ENCODE measurements at regions not wholly inside any gene's neighbourhood (a gene's known extent, or its start where the extent isn't known, plus 50 kb on each side); places are given as distances from the start of the nearest gene placed in this dataset.
"Not testable (repeated sequence)": the region's sequence is repeated elsewhere in the genome, so short reads cannot be mapped to it uniquely, and the experiment has no call there.

DNA sequence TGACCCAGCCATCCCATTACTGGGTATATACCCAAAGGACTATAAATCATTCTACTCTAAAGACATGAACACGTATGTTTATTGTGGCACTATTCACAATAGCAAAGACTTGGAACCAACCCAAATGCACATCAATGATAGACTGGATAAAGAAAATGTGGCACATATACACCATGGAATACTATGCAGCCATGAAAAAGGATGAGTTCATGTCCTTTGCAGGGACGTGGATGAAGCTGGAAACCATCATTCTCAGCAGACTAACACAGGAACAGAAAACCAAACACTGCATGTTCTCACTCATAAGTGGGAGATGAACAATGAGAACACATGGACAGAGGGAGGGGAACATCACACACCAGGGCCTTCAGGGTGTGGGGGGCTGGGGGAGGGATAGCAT, 634.2 kb downstream of the IQCM start:
- DNase-seq (ENCODE audit: low read depth in 1 of 2, low spot score in 2 of 2): not testable (repeated sequence)

More for the DNA sequence above, 634.2 kb downstream of the IQCM start:
- H3K27ac ChIP-seq (ENCODE audit: low read depth, low read length); H3K4me1 ChIP-seq (replicated peaks in 1 of 4; ENCODE audit: control insufficient read depth in 3 of 4, insufficient read depth in 4 of 4, low read length in 3 of 4); H2AFZ ChIP-seq (ENCODE audit: low read length); POLR2A ChIA-PET (ENCODE audit: partially characterized antibody); H2BK20ac ChIP-seq (ENCODE audit: low read length); H4K91ac ChIP-seq (replicated peaks; ENCODE audit: insufficient read length, low read length); H4K8ac ChIP-seq (ENCODE audit: extremely low read depth, insufficient read depth, low read length); H3K23ac ChIP-seq (ENCODE audit: insufficient read length); H3K9ac ChIP-seq (replicated peaks in 1 of 4; ENCODE audit: extremely low read depth in 1 of 4, low read depth in 3 of 4, low read length in 3 of 4); H2BK5ac ChIP-seq (ENCODE audit: low read depth, low read length); H2BK12ac ChIP-seq (ENCODE audit: low read depth, low read length); H2BK120ac ChIP-seq (replicated peaks; ENCODE audit: low read depth, low read length); H2BK15ac ChIP-seq (ENCODE audit: low read length); H3K4me2 ChIP-seq (ENCODE audit: insufficient read depth in 1 of 2, low read depth in 2 of 2, low read length in 2 of 2); H3K79me1 ChIP-seq (ENCODE audit: low read depth, low read length); H3K4me3 ChIP-seq (ENCODE audit: extremely low read depth in 1 of 4, insufficient read depth in 2 of 4, low read depth in 3 of 4, low read length in 4 of 4); H3K4ac ChIP-seq (replicated peaks; ENCODE audit: insufficient read length, low read depth, low read length); H3K18ac ChIP-seq (ENCODE audit: extremely low read depth, low read length); H4K20me1 ChIP-seq (replicated peaks in 1 of 2; ENCODE audit: control insufficient read depth in 1 of 2, insufficient read depth in 2 of 2, low read length in 2 of 2); H3K9me3 ChIP-seq (ENCODE audit: insufficient read depth in 2 of 2, low read depth in 1 of 2, low read length in 1 of 2); H3K23me2 ChIP-seq (ENCODE audit: low read depth, low read length); H3K56ac ChIP-seq (replicated peaks; ENCODE audit: insufficient read length, low read depth, low read length); H2AK5ac ChIP-seq (ENCODE audit: low read depth, low read length); H3K27me3 ChIP-seq (replicated peaks in 1 of 4; ENCODE audit: control insufficient read depth in 3 of 4, extremely low read depth in 1 of 4, insufficient read depth in 3 of 4, low read length in 3 of 4); H3K36me3 ChIP-seq (ENCODE audit: control insufficient read depth in 2 of 4, insufficient read depth in 4 of 4, low read length in 3 of 4); H3K14ac ChIP-seq (ENCODE audit: insufficient read length); FAIRE-seq; H4K5ac ChIP-seq (ENCODE audit: insufficient read length, low read depth, low read length); H3K79me2 ChIP-seq (ENCODE audit: control insufficient read depth in 1 of 2, insufficient read depth in 2 of 2, low read length in 2 of 2): not testable (repeated sequence)
- WGBS, 2 experiments (ENCODE audit: extremely low coverage in 1 of 2, insufficient coverage in 1 of 2, insufficient read length in 1 of 2, insufficient replicate concordance in 2 of 2, low coverage in 1 of 2, low lambda C conversion rate in 2 of 2, missing lambda C conversion rate in 1 of 2): 84% methylated on average over 2 of the region's 2 CpGs; no CpG with 5 or more reads in 1 of the 2 experiments
- CTCF ChIA-PET (ENCODE audit: partially characterized antibody): interaction anchor here (0.6 kb wide), 1 partner anchor 682 kb away, joined by 3 read pairs; no protein-coding TSS in a partner anchor

Measured in H1 (cell line).